WERI-Rb-1 (cell line): ENCODE measurements at regions not wholly inside any gene's neighbourhood (a gene's known extent, or its start where the extent isn't known, plus 50 kb on each side); places are given as distances from the start of the nearest gene placed in this dataset.

Experiments used
- DNase-seq: peaks from one replicate; pipeline ENCODE4 v3.0.0-alpha.2; 2020
- H3K27ac ChIP-seq: fragments of 250-450 bp; sonication (Bioruptor Pico); 2 replicates; pipeline ENCODE4 v1.5.1; 2020; ENCODE audit warnings: mild to moderate bottlenecking, moderate library complexity
- H3K27me3 ChIP-seq: fragments of 250-450 bp; sonication (Bioruptor Pico); 2 replicates; pipeline ENCODE4 v1.5.1; 2021; ENCODE audit warnings: mild to moderate bottlenecking, low read depth, moderate library complexity; ENCODE audit not compliant: insufficient read depth, severe bottlenecking
- H3K36me3 ChIP-seq: fragments of 250-450 bp; sonication (Bioruptor Pico); 2 replicates; pipeline ENCODE4 v1.5.1; 2020; ENCODE audit warnings: mild to moderate bottlenecking, moderate library complexity
- H3K4me3 ChIP-seq: 2 replicates; pipeline ENCODE4 v1.5.1; 2011; ENCODE audit warnings: low read depth, mild to moderate bottlenecking, control low read depth, low read length
- H3K9me3 ChIP-seq: fragments of 250-450 bp; sonication (Bioruptor Pico); 2 replicates; pipeline ENCODE4 v1.5.1; 2021; ENCODE audit warnings: mild to moderate bottlenecking, moderate library complexity; ENCODE audit not compliant: severe bottlenecking
- CTCF ChIP-seq: IDR thresholded peaks from 2 replicates; pipeline ENCODE4 v1.5.1; 2011; ENCODE audit warnings: low read depth, mild to moderate bottlenecking, control low read depth, inconsistent platforms, low read length

GRCh38 chrX:121256647-121257046 is 209.2 kb downstream of the GLUD2 start:
- Histone ChIP-seq H3K9me3 (no peaks in the 10 kb centered on the region), H3K4me3 (no peak overlapping the region), H3K36me3 (no peaks in the 10 kb centered on the region), H3K27ac (no peak overlapping the region), H3K27me3 (peaks cover 10% of the 10 kb centered on the region)
- TF ChIP-seq CTCF, result no peak
- no peak for DNase-seq

- DNase-seq, result no peak
- no peak for TF ChIP-seq CTCF
- Histone ChIP-seq H3K36me3 (no peaks in the 10 kb centered on the region), H3K9me3 (no peaks in the 10 kb centered on the region), H3K27me3 (no peaks in the 10 kb centered on the region), H3K4me3 (no peak overlapping the region), H3K27ac (no peak overlapping the region)
Observed at GRCh38 chrX:121258545-121258944, 211.1 kb downstream of the GLUD2 start.

- H3K27ac ChIP-seq, result no peak overlapping the region
- no peaks in the 10 kb centered on the region for H3K9me3 ChIP-seq
- H3K27me3 ChIP-seq, result no peaks in the 10 kb centered on the region
- DNase-seq, result no peak
- no peaks in the 10 kb centered on the region for H3K36me3 ChIP-seq
- TF ChIP-seq CTCF, result no peak
- no peak overlapping the region for H3K4me3 ChIP-seq
Observed at GRCh38 chrX:121259170-121259569, 211.8 kb downstream of the GLUD2 start.

GRCh38 chrX:121260596-121261240 is 213.3 kb downstream of the GLUD2 start:
- TF ChIP-seq CTCF, result no peak
- Histone ChIP-seq H3K4me3 (no peak overlapping the region), H3K27ac (no peak overlapping the region), H3K9me3 (no peaks in the 10 kb centered on the region), H3K27me3 (no peaks in the 10 kb centered on the region), H3K36me3 (no peaks in the 10 kb centered on the region)
- DNase-seq, result no peak

- Histone ChIP-seq H3K27ac (no peak overlapping the region), H3K4me3 (no peak overlapping the region), H3K36me3 (no peaks in the 10 kb centered on the region), H3K27me3 (peaks cover 8% of the 10 kb centered on the region), H3K9me3 (no peaks in the 10 kb centered on the region)
- TF ChIP-seq CTCF, result no peak
- no peak for DNase-seq
Observed at GRCh38 chrX:121283921-121284320, 236.5 kb downstream of the GLUD2 start.

- no peaks in the 10 kb centered on the region for H3K36me3 ChIP-seq
- DNase-seq, result no peak
- no peak overlapping the region for H3K4me3 ChIP-seq
- TF ChIP-seq CTCF, result no peak
- no peaks in the 10 kb centered on the region for H3K9me3 ChIP-seq
- peaks cover 40% of the 10 kb centered on the region for H3K27me3 ChIP-seq
- no peak overlapping the region for H3K27ac ChIP-seq
Observed at GRCh38 chrX:121298499-121298898, 251.1 kb downstream of the GLUD2 start.
